Stimulated activated CD8-positive, alpha-beta memory T cell treated with anti-CD3 and anti-CD28 coated beads, Interleukin-4, amount 100 ng/mL, for 48 hours (primary cell): ENCODE measurements at regions not wholly inside any gene's neighbourhood (a gene's known extent, or its start where the extent isn't known, plus 50 kb on each side); places are given as distances from the start of the nearest gene placed in this dataset.

ENCODE experiments used
- DNase-seq: peaks from one replicate; pipeline ENCODE4 v3.0.0-alpha.2; 2020

- DNase-seq, result no peak
Measured at GRCh38 chr2:146852661-146853060, 992.2 kb upstream of the ACVR2A start.

DNA sequence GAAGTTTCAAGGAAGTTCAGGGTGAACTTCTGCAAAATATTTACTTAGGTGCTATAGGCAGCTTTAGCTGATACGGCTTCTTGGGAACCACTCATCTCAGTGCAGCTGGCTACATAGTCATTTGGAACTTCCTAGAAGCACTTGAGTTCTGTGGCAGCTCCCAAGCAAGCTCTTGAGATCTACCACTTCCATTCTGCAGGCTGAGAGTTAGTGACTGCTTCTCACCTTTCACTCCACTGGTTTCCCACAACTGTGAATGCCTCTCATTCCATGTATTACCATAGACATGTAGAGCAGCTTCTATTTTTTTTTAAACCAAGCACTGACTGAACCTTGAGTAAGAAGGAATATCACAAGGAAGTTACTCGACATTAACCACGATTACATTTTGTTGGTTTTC, 994.1 kb upstream of the ACVR2A start:
- DNase-seq, result no peak

DNA sequence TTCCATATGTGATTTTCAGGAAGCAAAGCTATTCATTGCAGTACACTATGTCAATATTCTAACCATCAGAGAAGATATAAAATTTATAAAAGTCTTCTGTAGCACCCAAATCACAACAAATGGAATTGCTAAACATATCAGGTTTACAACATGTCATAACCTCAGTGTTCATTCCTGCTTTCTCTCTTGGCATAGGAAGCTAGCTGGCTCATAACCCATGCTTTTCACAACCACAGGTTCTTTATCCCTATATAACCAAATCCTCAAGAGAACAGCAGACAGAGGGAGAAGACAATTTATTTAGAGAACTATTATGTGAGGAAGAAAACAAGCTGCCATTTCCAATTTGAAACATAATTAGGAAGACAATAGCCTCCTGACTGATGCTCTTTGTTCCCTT, 997.0 kb upstream of the ACVR2A start:
- DNase-seq, result no peak

- DNase-seq, result no peak
Measured at GRCh38 chr2:146844226-146844990, 1000.4 kb upstream of the ACVR2A start.

DNA sequence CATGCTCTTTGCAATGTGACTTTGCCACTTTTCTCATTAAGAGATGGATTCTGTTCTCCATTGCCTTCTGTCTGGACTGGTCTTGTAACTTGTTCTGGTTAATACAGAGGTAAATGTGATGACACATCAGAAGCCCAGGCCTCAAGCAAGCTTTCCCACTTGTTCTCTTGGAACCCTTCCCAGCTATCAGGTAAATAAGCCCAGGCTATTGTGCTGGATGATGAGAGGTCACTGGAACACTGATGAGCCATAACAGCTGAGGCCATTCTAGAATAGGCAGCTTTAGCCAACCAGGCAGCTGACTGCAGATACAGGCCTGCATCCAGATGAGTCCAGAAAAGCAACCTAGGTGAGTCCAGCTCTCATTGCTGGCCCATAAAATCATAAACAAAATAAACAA, 1007.0 kb upstream of the ACVR2A start:
- no peak for DNase-seq

DNA sequence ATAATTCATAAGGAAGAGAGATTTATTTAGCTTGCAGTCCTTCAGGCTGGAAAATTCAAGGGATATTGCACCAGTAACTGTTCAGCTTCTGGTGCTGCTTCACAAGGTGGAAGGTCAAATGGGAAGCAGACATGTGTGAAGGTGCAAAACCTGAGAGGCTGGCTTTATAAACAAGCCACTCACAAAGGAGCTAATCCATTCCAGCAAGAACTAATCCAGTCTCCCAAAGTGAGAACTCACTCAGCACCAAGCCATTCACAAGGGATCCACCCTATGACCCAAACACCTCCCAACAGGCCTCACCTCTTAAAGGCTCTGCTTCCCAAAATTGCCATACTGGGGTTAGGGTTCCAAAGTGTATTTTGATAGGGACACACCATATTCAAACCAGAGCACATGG, 1018.4 kb upstream of the ACVR2A start:
- DNase-seq, result no peak

DNA sequence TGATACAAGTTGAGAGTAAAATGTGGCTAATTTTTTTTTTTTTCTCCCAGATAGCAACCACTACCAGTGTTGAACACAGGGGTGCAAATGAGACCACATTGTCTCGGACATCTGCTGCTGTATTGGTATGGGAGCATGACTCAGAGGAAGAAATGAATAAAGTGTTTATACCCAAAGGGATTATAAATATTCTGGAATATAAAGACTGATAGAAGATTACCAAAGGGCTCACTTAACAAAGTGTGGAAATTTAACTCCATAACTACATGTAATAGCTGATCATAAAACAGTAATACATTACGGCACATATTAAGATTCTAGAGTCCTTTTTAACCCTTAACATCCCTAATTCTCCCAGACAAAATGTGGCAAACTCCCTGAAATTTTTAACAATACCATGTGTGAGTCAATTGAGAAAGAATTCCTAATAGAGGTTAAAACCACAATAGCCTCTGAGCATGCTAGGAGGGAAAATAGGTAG, 1023.0 kb upstream of the ACVR2A start:
- no peak for DNase-seq

DNA sequence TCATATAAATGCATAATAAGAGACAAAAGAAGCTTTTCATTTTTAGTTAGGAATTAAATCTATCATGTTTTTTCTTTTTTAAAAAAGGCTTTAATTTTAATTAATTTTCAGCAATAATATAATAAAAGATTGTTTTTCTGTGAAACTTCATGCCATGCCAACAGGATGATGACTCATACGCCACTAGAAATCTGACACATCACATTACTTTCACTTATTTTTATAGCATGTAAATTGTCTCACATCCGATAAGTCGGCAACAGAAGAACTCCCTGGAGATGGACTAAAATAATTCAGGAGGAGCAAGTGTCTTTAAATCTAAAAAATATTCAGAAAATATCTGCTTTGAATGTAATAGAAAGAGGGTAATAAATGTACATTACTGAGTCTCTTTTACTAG, 1024.2 kb upstream of the ACVR2A start:
- DNase-seq, result no peak

DNA sequence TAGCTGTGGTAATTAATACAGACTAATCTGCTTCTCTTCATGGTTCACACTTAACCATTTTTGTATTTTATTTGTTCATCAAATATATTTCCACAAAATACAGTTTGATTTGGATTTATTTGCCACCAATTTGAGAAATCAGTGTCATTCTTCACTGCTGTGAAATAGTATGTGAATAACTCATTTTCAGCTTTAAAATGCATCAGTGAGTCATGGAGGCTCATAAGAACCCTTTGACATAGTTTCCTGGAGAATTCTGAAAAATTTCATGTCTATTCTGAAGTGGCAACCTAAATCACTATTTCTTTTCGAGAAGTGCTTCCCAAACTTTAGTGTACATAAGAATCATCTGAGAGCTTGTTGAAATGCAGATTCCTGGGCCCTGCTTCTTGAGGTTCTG, 1026.7 kb upstream of the ACVR2A start:
- no peak for DNase-seq

- DNase-seq, result no peak
Measured at GRCh38 chr2:146817613-146818012, 1027.2 kb upstream of the ACVR2A start.

GRCh38 chr2:146814971-146815370, 1029.9 kb upstream of the ACVR2A start:
- no peak for DNase-seq

DNA sequence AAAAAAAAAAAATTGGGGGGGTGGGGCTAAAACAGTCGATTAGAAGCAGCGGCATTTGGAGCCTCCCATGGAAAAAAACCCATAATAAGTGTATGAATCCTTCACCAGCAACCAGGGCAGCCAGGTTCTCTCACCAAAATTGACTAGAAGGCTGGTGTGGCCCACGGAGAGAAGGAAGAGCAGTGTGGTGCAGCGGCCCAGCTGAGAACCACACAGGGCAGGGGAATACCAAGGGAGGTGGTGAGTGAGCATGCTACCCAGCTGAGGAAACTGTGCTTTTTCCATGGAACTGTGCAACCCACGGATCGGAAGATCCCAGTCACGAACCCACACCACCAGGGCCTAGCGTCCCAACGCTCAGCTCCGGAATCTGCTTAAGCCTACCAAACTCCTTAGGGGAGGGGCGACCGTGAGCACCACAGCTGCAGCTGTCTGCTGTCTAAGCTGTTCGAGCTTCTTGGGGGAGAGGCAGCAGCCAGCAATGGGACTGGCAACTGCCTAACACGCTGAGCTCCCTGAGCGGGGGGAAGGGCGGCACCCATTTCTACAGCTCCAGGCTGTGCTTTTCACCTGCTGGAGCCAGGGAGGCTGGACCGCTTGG, 1037.2 kb upstream of the ACVR2A start:
- DNase-seq, result no peak

DNA sequence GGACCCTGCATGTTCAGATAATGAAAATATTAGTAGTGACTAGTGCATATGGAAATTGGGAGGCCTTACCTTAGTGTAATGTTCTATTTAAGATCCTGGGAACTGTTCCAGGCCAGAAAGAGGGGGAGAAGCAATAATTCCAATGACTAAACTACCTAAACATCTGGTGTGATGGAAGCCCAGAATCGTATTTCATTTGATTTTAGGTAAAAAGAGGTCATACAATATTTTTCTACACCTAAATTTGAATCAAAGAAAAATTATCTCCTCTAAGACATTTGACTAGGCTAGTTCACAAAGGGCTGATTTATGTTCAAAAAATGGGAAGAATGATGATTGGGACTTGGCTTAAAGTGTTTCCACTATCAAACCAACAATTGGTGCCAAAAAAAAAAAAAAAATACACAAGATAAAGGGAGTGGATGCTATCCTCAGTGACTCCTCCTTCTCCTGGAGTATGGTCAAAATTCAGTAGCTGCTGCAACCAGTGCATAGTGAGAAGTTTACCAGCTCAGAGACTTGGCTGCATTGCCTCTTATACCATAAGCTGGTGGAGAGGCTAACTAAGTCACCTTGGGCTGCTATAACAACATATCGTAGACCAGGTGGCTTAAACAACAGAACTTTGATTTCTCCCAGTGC, 1038.3 kb upstream of the ACVR2A start:
- DNase-seq, result no peak

GRCh38 chr2:146804288-146804687, 1040.5 kb upstream of the ACVR2A start:
- DNase-seq, result no peak

GRCh38 chr2:146801886-146802285, 1042.9 kb upstream of the ACVR2A start:
- no peak for DNase-seq

DNA sequence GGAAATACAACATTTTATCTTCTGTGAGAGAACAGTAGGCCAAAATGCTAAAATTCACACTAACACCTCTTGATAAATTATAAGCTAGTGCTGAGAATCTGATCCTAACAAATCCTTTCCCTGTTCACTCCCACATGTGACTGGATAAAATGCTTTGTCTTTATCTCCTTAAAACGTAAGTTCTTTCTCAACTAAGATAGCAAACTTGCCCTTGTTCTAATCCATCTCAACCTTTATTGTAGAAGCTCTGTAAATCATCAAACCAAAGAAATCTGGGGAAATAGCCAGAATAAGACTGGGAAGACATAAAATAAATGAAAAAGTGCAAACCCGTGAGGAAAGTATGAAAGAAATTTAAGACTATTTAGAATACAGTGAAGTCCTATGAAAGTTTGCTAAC, 1058.4 kb upstream of the ACVR2A start:
- no peak for DNase-seq

DNA sequence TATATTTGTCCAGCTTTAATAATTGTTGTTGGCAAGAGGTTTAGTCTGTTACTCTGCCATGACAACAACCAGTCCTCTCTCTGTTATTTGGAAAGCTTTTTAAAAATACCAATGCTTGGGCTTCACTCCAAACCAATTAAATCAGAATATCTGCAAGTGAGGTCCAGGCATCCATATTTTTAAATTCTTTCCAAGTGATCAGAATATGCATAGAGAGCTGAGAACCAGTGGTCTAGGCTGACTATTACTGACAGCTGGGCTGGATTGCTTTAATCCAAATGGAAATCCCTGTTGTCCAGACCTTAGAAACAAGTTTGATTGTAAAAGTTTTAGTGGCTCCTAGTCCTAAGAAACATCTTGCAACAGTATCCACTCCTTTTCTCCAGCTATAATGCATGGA, 1059.7 kb upstream of the ACVR2A start:
- DNase-seq, result no peak

DNA sequence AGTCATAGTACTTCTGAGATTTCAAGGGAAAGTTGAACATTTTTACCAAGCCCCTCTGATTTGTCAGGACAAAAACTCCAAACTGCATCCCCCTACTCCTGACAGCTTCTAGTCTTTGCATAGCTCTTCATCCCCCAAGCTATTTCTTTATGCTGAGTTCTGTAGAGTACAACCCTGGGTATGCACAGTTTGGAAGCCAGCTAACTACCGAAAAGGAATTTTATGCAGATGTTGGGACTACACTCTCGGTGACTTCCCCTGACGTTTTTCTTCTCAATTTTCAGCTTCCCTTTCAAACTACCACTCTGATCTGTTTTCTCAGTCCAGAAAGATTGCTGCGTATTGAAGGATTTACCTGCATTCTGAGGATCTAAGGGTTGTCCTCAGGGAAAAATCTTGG, 1060.2 kb upstream of the ACVR2A start:
- DNase-seq, result no peak

GRCh38 chr2:146777181-146777580, 1067.6 kb upstream of the ACVR2A start:
- no peak for DNase-seq

DNA sequence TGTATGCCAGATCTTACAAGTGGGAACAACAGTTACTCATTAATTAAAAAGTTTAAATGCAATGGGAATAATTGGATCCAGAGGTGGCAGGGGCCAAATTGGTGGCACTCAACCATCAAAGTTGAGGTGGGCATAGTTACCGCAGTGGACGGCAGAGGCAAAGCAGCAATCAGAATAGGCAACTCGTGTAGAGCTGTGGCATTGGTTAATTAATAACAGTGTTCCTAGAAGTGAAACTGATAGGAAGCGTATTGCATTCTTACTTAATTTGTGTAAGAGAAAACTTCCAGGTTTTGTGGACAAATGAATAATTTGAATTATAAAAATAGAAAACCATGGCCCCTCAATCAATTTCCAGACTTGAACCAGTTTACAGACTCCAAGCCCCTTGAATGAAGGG, 1068.2 kb upstream of the ACVR2A start:
- no peak for DNase-seq

DNA sequence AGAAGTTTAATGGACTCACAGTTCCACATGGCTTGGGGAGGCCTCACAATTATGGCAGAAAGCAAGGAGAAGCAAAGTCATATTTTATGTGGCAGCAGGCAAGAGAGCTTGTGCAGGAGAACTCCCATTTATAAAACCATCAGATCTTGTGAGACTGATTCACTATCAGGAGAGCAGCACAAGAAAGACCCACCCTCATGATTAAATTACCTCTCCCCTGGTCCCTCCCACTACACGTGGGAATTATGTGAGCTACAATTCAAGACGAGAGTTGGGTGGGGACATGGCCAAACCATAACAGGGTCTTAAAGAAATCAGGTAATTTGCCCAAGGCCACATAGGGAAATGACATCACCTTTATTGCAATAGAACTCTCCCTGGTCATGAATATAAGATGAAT, 1073.3 kb upstream of the ACVR2A start:
- no peak for DNase-seq

GRCh38 chr2:146764301-146764700, 1080.5 kb upstream of the ACVR2A start:
- no peak for DNase-seq

DNA sequence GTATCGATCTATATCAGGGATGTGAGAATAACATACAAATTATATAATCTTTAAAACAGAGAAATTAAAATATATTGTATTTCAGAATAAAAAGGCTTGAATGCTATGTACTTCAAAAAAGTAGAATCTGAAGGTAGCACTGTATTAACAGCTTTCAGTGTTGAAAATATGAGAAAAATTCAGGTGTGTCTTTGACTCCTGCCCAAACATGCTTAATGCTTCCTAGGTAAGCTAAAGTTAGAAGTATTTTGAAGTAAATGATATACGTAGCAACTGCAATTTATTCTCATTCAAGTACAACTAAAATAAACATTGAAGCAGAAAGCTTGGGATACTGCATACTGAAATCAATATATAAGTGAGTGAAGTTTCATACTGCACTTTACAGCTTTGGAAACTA, 1082.0 kb upstream of the ACVR2A start:
- DNase-seq, result no peak

DNA sequence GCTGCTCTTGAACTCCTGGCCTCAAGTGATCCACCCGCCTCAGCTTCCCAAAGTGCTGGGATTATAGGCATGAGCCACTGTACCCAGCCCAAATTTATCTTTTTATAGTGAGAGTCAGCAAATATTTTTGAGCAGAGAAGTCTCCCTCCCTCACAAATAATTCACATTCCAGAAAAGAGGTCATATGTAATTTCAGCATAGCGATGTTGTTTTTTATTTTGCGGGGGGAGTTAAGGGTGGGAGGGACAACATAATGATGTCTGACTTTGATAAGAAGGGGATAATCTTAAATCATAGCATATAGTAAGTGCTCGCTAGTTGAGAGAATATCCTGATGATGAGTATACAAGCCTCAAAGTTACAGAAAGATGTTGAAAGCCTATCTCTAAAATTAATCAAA, 1090.2 kb upstream of the ACVR2A start:
- no peak for DNase-seq
